ENCODE measurements at regions not wholly inside any gene's neighbourhood (a gene's known extent, or its start where the extent isn't known, plus 50 kb on each side); places are given as distances from the start of the nearest gene placed in this dataset.

GRCh38 chr11:60594998-60595642 is 79.9 kb downstream of the MS4A13 start:
- TF ChIP-seq CTCF (conservative IDR thresholded peaks at IDR 0.05; ENCODE audit: low read depth in 2 of 2) (no peak), EZH2 (IDR thresholded peaks at IDR 0.05; ENCODE audit: low read depth, unreplicated experiment) (no peak), REST (IDR thresholded peaks at IDR 0.05; ENCODE audit: unreplicated experiment) (no peak), POLR2AphosphoS5 (IDR thresholded peaks at IDR 0.05; ENCODE audit: low read depth) (no peak), ZNF114 (CRISPR knock-in tag; IDR thresholded peaks at IDR 0.05) (no peak), CREB1 (CRISPR knock-in tag; IDR thresholded peaks at IDR 0.05; ENCODE audit: low read depth) (no peak), EZH2phosphoT487 (IDR thresholded peaks at IDR 0.05; ENCODE audit: unreplicated experiment) (no peak)
